SK-N-SH treated with all-trans-retinoic acid at 6 μM for 48 hours (cell line): ENCODE measurements at regions not wholly inside any gene's neighbourhood (a gene's known extent, or its start where the extent isn't known, plus 50 kb on each side); places are given as distances from the start of the nearest gene placed in this dataset.

ENCODE experiments used
- ATAC-seq: fragments of 200-7000 bp; cut with Tn5 transposase; 3 replicates; pipeline ENCODE4 v1.9.1; 2020; ENCODE audit warnings: mild to moderate bottlenecking, moderate library complexity
- ARNTL ChIP-seq: fragments of 450-650 bp; formaldehyde crosslinking; IDR thresholded peaks from 2 replicates; pipeline ENCODE4 v1.5.0; 2020; ENCODE audit warnings: low read depth, mild to moderate bottlenecking, moderate library complexity, borderline replicate concordance
- BACH2 ChIP-seq: fragments of 250-450 bp; sonication (Bioruptor Pico); IDR thresholded peaks from 2 replicates; pipeline ENCODE4 v1.9.0; 2021; ENCODE audit warnings: mild to moderate bottlenecking, borderline replicate concordance
- CSDC2 ChIP-seq: fragments of 250-450 bp; sonication (Bioruptor Pico); IDR thresholded peaks from 2 replicates; pipeline ENCODE4 v1.5.0; 2020; ENCODE audit warnings: mild to moderate bottlenecking, moderate library complexity
- PPARA ChIP-seq: fragments of 250-450 bp; sonication (Bioruptor Pico); IDR thresholded peaks from 2 replicates; pipeline ENCODE4 v1.5.0; 2020; ENCODE audit warnings: mild to moderate bottlenecking, borderline replicate concordance
- RARB ChIP-seq: fragments of 250-450 bp; sonication (Bioruptor Pico); IDR thresholded peaks from 2 replicates; pipeline ENCODE4 v1.8.0; 2021; ENCODE audit warnings: mild to moderate bottlenecking, moderate library complexity
- SNAI2 ChIP-seq: fragments of 250-450 bp; sonication (Bioruptor Pico); IDR thresholded peaks from 2 replicates; pipeline ENCODE4 v1.5.0; 2020; ENCODE audit warnings: mild to moderate bottlenecking, moderate library complexity
- TCF4 ChIP-seq: fragments of 250-450 bp; sonication (Bioruptor Pico); IDR thresholded peaks from 2 replicates; pipeline ENCODE4 v1.8.0; 2021; ENCODE audit warnings: mild to moderate bottlenecking, moderate library complexity, borderline replicate concordance
- TOX ChIP-seq: fragments of 250-450 bp; sonication (Bioruptor Pico); IDR thresholded peaks from 2 replicates; pipeline ENCODE4 v1.8.0; 2021; ENCODE audit warnings: mild to moderate bottlenecking, moderate library complexity, borderline replicate concordance
- ZC3H10 ChIP-seq: fragments of 250-450 bp; sonication (Bioruptor Pico); IDR thresholded peaks from 2 replicates; pipeline ENCODE4 v1.5.1; 2021; ENCODE audit warnings: mild to moderate bottlenecking, moderate library complexity
- ZFP3 ChIP-seq: fragments of 250-450 bp; sonication (Bioruptor Pico); IDR thresholded peaks from 2 replicates; pipeline ENCODE4 v1.5.0; 2020; ENCODE audit warnings: mild to moderate bottlenecking, moderate library complexity
- ZFP30 ChIP-seq: fragments of 450-650 bp; formaldehyde crosslinking; IDR thresholded peaks from 2 replicates; pipeline ENCODE4 v1.5.0; 2022; ENCODE audit warnings: mild to moderate bottlenecking, moderate library complexity
- ZNF565 ChIP-seq: fragments of 450-650 bp; formaldehyde crosslinking; conservative IDR thresholded peaks from 2 replicates; pipeline ENCODE4 v1.5.0; 2020; ENCODE audit warnings: low read depth, mild to moderate bottlenecking, moderate library complexity
- ZNF70 ChIP-seq: fragments of 450-650 bp; formaldehyde crosslinking; IDR thresholded peaks from 2 replicates; pipeline ENCODE4 v1.5.0; 2020; ENCODE audit warnings: mild to moderate bottlenecking, moderate library complexity
- ZNF8 ChIP-seq: fragments of 450-650 bp; formaldehyde crosslinking; IDR thresholded peaks from 2 replicates; pipeline ENCODE4 v1.5.0; 2020; ENCODE audit warnings: mild to moderate bottlenecking, moderate library complexity
- TF ChIP-seq, protein P1 (sequence below): fragments of 250-450 bp; sonication (Bioruptor Pico); IDR thresholded peaks from 2 replicates; pipeline ENCODE4 v1.8.0; 2020; ENCODE audit warnings: mild to moderate bottlenecking, moderate library complexity, borderline replicate concordance
- TF ChIP-seq, protein P2 (sequence below): fragments of 250-450 bp; sonication (Bioruptor Pico); IDR thresholded peaks from 2 replicates; pipeline ENCODE4 v1.8.0; 2021; ENCODE audit warnings: low read depth, mild to moderate bottlenecking, moderate library complexity, borderline replicate concordance
- TF ChIP-seq, protein P3 (sequence below): fragments of 250-450 bp; sonication (Bioruptor Pico); IDR thresholded peaks from 2 replicates; pipeline ENCODE4 v1.5.1; 2021; ENCODE audit warnings: mild to moderate bottlenecking, moderate library complexity
- TF ChIP-seq, protein P4 (sequence below): fragments of 250-450 bp; sonication (Bioruptor Pico); IDR thresholded peaks from 2 replicates; pipeline ENCODE4 v1.5.0; 2020; ENCODE audit warnings: mild to moderate bottlenecking, moderate library complexity

DNA sequence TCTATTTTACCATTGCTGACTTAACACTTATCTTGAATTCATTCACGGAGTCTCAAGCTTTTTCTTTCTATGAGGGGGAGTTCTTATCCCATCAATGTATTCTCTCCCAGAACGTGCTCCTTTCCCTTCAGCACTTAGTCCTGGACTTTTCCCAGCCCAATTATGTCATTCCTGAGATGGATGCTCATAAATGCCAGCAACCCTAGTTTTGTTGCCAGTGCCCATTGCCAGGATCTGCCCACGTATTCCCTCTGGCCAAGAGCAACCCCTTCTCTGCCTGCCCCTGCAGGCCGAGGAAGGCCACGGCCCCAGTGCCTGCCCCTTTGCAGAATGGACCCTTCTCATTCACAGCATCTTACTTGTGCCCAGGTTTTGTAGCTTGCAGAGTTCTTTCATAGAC is 67.4 kb upstream of the PPP1R3C start:
- TF ChIP-seq ZFP3 (CRISPR knock-in tag): no peak
- no peak for TF ChIP-seq ZNF8
- no peak for TF ChIP-seq TOX (CRISPR knock-in tag)
- TF ChIP-seq, protein P1, sequence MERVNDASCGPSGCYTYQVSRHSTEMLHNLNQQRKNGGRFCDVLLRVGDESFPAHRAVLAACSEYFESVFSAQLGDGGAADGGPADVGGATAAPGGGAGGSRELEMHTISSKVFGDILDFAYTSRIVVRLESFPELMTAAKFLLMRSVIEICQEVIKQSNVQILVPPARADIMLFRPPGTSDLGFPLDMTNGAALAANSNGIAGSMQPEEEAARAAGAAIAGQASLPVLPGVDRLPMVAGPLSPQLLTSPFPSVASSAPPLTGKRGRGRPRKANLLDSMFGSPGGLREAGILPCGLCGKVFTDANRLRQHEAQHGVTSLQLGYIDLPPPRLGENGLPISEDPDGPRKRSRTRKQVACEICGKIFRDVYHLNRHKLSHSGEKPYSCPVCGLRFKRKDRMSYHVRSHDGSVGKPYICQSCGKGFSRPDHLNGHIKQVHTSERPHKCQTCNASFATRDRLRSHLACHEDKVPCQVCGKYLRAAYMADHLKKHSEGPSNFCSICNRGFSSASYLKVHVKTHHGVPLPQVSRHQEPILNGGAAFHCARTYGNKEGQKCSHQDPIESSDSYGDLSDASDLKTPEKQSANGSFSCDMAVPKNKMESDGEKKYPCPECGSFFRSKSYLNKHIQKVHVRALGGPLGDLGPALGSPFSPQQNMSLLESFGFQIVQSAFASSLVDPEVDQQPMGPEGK: no peak
- no peak for TF ChIP-seq PPARA (CRISPR knock-in tag)
- no peak for TF ChIP-seq ZC3H10 (CRISPR knock-in tag)
- TF ChIP-seq ZNF565 (CRISPR knock-in tag): no peak
- no peak for TF ChIP-seq ARNTL
- no peak for TF ChIP-seq ZFP30 (CRISPR knock-in tag)
- TF ChIP-seq, protein P2, sequence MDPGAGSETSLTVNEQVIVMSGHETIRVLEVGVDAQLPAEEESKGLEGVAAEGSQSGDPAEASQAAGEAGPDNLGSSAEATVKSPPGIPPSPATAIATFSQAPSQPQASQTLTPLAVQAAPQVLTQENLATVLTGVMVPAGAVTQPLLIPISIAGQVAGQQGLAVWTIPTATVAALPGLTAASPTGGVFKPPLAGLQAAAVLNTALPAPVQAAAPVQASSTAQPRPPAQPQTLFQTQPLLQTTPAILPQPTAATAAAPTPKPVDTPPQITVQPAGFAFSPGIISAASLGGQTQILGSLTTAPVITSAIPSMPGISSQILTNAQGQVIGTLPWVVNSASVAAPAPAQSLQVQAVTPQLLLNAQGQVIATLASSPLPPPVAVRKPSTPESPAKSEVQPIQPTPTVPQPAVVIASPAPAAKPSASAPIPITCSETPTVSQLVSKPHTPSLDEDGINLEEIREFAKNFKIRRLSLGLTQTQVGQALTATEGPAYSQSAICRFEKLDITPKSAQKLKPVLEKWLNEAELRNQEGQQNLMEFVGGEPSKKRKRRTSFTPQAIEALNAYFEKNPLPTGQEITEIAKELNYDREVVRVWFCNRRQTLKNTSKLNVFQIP (CRISPR knock-in tag): no peak
- ATAC-seq: peak; percentile 63

DNA sequence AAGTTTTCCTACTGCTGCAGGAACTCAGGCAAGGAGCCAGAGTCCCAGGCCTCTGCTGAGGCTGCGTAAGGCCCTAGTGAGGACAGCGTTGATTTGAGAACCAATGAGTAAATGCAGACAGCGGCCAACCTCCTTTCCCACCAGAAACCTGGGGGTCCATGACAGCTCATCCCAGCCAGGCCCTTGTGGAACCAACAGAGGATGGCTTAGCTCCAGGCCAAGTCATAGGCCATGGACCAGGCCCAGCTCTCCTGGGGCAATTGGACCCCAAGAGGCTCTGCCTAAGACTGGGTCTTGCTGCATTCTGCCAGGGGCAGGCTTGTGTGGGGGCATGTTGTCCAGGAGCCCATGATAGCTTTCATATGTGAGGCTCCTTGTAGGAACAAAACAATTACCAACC is 65.4 kb upstream of the PPP1R3C start:
- no peak for TF ChIP-seq ZFP3 (CRISPR knock-in tag)
- no peak for TF ChIP-seq ZFP30 (CRISPR knock-in tag)
- TF ChIP-seq BACH2: no peak
- no peak for ATAC-seq

DNA sequence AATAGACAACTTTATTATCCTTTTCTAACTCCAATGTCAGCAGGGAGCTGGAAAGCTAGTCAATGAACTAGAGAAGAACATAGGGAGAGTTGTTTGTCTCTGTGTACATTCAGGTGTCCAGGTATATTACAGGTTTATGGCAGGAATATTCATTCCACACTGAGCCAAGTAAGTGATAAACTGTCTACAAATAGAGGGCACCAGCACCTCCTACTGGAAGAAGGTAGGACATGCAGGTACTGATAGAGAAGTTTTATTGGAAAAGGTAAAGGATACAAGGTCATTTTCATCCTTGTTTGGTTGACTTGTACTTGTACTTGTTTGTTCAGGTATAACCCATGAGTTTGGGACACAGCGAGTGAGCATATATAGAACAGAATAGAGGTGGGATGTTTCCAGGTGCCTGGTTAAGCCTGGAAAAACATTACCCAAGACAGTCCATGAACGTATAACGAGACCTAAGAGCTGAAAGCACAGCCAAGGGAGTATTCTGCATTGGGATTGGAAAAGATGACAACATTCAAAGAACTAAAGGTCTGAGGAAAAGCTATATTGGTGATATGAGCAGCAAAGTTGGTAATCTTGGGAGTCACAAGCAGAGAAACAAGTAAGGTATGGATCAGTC is 61.4 kb upstream of the PPP1R3C start:
- ATAC-seq: peak; percentile 74

DNA sequence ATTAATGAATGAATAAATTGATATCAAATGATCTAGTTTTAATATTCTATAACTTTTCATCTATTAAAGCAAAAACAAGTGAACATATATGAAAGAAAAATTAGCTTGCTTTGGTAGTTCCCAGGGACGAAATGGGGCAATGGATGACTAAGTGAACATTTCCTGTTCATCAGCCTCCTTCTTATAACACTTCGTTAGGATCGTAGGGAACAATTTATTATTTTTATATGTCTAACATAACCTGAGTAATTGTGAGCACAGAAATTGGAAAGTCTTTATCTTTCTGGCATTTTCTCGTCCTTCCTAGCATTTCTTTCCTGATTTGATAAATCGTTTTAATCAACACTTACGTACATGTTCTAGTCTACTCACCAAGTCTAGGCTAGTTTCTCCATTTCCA is 59.1 kb upstream of the PPP1R3C start:
- TF ChIP-seq TOX (CRISPR knock-in tag): no peak
- TF ChIP-seq ZNF70 (CRISPR knock-in tag): no peak
- TF ChIP-seq, protein P3, sequence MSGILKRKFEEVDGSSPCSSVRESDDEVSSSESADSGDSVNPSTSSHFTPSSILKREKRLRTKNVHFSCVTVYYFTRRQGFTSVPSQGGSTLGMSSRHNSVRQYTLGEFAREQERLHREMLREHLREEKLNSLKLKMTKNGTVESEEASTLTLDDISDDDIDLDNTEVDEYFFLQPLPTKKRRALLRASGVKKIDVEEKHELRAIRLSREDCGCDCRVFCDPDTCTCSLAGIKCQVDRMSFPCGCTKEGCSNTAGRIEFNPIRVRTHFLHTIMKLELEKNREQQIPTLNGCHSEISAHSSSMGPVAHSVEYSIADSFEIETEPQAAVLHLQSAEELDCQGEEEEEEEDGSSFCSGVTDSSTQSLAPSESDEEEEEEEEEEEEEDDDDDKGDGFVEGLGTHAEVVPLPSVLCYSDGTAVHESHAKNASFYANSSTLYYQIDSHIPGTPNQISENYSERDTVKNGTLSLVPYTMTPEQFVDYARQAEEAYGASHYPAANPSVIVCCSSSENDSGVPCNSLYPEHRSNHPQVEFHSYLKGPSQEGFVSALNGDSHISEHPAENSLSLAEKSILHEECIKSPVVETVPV (CRISPR knock-in tag): no peak
- no peak for TF ChIP-seq TCF4 (CRISPR knock-in tag)
- TF ChIP-seq ZNF8: no peak
- TF ChIP-seq RARB (CRISPR knock-in tag): no peak
- TF ChIP-seq, protein P4, sequence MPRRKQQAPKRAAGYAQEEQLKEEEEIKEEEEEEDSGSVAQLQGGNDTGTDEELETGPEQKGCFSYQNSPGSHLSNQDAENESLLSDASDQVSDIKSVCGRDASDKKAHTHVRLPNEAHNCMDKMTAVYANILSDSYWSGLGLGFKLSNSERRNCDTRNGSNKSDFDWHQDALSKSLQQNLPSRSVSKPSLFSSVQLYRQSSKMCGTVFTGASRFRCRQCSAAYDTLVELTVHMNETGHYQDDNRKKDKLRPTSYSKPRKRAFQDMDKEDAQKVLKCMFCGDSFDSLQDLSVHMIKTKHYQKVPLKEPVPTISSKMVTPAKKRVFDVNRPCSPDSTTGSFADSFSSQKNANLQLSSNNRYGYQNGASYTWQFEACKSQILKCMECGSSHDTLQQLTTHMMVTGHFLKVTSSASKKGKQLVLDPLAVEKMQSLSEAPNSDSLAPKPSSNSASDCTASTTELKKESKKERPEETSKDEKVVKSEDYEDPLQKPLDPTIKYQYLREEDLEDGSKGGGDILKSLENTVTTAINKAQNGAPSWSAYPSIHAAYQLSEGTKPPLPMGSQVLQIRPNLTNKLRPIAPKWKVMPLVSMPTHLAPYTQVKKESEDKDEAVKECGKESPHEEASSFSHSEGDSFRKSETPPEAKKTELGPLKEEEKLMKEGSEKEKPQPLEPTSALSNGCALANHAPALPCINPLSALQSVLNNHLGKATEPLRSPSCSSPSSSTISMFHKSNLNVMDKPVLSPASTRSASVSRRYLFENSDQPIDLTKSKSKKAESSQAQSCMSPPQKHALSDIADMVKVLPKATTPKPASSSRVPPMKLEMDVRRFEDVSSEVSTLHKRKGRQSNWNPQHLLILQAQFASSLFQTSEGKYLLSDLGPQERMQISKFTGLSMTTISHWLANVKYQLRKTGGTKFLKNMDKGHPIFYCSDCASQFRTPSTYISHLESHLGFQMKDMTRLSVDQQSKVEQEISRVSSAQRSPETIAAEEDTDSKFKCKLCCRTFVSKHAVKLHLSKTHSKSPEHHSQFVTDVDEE (CRISPR knock-in tag): no peak
- TF ChIP-seq ARNTL: no peak
- no peak for TF ChIP-seq CSDC2 (CRISPR knock-in tag)
- no peak for TF ChIP-seq BACH2
- no peak for TF ChIP-seq SNAI2 (CRISPR knock-in tag)
- TF ChIP-seq, protein P1: no peak
- no peak for TF ChIP-seq ZFP3 (CRISPR knock-in tag)
- ATAC-seq: no peak

More for the DNA sequence above, 61.4 kb upstream of the PPP1R3C start:
- TF ChIP-seq SNAI2 (CRISPR knock-in tag) (no peak), ZC3H10 (CRISPR knock-in tag) (no peak), ZNF565 (CRISPR knock-in tag) (no peak), BACH2 (no peak), PPARA (CRISPR knock-in tag) (no peak)
- TF ChIP-seq, protein P3 (CRISPR knock-in tag): no peak
